ENCODE measurements at regions not wholly inside any gene's neighbourhood (a gene's known extent, or its start where the extent isn't known, plus 50 kb on each side); places are given as distances from the start of the nearest gene placed in this dataset.

DNA sequence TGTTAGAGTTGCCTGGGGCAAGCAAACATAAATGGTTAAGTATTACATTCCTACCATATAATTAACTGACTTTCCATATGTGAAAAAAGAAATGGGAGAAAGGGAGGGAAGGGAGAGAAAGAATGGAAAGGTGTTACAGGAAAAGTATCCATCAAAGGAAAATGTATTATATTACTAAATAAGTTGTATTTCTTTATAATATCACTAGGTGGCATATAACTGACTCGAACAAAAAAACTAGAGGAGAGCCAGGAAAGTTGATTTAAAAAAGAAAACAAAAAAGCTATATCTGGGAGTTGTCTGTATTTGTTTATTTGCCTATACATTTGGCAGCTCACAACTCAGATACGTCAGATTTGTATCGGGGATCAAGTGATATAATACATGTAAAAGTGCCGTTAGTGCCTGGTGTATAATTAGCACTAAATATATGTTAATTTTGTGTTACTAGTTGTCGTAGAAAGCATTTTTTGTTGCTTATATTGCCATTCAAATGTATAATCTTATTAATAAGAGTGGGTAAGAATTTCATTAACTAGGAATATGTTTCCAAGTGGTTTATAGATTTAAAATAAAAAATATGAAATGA lies 59.6 kb upstream of the ADAMTS19 start:
- no peak for DNase-seq (ENCODE audit: low read depth)

DNA sequence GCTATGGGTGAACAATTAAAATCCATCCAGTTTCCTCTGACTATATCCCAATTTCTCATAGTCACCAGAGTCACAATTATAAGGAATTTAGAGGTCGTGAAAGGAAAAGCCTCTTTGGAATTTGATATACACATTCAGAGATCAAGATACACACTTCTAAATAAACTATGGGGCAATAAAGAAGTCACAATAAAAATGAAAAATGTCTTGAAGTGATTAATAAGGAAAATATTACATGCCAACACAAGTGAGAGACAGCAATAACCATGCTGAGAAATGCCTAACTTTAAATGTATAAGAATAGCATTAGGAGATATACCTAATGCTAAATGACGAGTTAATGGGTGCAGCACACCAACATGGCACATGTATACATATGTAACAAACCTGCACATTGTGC lies 54.9 kb upstream of the ADAMTS19 start:
- no peak for DNase-seq (ENCODE audit: low read depth)

DNA sequence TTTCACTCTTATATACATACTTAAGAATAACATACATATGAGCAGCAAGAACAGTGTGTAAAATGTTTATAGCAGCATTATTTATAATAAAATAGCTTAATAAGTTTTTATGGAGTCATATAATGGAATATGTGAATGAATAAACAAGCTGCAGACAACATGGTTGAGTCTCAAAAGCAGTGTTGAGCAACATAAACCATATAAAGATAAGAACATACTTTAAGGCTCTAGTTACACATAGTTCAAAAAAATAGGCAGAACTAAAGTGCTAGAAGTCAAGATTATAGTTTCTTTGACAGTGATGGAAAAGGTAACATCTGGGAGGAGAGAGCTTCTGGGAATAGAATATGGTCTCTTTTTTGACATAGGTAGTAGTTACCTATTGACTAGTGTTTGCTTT lies 53.7 kb upstream of the ADAMTS19 start:
- no peak for DNase-seq (ENCODE audit: low read depth)

Measured in non-pigmented ciliary epithelial cell (primary cell).